ENCODE measurements at regions not wholly inside any gene's neighbourhood (a gene's known extent, or its start where the extent isn't known, plus 50 kb on each side); places are given as distances from the start of the nearest gene placed in this dataset.

- H3K4me3 ChIP-seq (ENCODE audit: low read depth, low read length) = no peak overlapping the region
- TF ChIP-seq, protein P1, sequence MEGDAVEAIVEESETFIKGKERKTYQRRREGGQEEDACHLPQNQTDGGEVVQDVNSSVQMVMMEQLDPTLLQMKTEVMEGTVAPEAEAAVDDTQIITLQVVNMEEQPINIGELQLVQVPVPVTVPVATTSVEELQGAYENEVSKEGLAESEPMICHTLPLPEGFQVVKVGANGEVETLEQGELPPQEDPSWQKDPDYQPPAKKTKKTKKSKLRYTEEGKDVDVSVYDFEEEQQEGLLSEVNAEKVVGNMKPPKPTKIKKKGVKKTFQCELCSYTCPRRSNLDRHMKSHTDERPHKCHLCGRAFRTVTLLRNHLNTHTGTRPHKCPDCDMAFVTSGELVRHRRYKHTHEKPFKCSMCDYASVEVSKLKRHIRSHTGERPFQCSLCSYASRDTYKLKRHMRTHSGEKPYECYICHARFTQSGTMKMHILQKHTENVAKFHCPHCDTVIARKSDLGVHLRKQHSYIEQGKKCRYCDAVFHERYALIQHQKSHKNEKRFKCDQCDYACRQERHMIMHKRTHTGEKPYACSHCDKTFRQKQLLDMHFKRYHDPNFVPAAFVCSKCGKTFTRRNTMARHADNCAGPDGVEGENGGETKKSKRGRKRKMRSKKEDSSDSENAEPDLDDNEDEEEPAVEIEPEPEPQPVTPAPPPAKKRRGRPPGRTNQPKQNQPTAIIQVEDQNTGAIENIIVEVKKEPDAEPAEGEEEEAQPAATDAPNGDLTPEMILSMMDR (IDR thresholded peaks at IDR 0.05; ENCODE audit: low read depth, low read length) = no peak
These were observed 221.2 kb downstream of the PRDM2 start for GRCh38 chr1:13921190-13921589.

DNA sequence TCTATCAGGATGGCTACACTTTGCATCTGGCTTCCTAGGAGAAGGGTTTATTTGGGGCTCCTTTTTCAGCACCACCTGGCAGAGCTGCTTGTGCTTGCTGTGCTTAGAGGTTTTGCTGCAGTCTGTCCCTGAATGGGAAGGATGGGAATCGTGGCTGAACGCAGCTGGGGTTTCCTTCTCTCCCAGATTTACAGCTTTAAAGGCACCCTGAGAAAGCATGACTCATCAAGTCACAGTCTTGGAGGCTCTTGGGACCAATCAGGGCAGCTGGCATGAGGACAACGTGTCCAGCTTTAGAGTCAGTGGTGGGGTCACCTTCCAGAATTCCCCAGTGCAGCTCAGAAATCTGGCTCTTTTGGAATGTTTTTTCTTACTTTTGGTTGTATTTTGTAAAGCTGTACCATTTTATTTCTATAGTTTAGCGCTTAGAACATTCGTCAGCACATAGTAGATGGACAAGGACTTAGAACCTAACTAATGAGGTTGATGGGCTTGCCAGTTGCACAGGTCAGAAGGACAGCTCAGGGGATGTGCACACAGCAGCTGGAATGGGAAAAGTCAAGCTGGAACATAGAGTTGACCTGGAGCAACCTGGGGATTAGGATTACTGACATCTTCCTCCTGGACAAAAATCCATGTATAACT lies 222.6 kb downstream of the PRDM2 start:
- TF ChIP-seq, protein P1 (IDR thresholded peaks at IDR 0.05; ENCODE audit: low read depth, low read length) = no peak
- no peak overlapping the region for H3K4me3 ChIP-seq (ENCODE audit: low read depth, low read length)

- TF ChIP-seq, protein P1 (IDR thresholded peaks at IDR 0.05; ENCODE audit: low read depth, low read length) = no peak
- H3K4me3 ChIP-seq (ENCODE audit: low read depth, low read length) = no peak overlapping the region
These were observed 226.6 kb downstream of the PRDM2 start for GRCh38 chr1:13926556-13926955.

DNA sequence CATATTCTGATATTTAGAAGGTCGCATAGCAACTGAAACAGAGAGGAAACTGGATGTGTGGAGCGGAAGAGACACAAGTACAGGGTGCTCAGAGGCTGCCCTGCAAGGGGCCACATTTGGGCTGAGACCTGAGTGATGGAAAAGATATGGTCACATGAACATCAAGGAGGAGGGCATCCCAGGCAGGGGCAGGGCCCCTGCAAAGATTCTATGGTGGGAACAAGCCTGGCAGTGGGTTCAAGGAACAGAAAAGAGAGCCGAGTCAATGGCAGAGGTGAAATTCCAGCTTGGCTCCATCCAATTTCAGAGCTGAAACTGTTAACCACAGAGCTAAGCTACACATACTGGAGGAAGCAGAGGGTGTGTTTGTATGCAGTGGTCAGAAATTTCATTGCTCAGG lies 227.7 kb downstream of the PRDM2 start:
- H3K4me3 ChIP-seq (ENCODE audit: low read depth, low read length) = no peak overlapping the region
- TF ChIP-seq, protein P1 (IDR thresholded peaks at IDR 0.05; ENCODE audit: low read depth, low read length) = no peak

GRCh38 chr1:13929313-13929712 lies 229.3 kb downstream of the PRDM2 start:
- H3K4me3 ChIP-seq (ENCODE audit: low read depth, low read length) = no peak overlapping the region
- TF ChIP-seq, protein P1 (IDR thresholded peaks at IDR 0.05; ENCODE audit: low read depth, low read length) = no peak

DNA sequence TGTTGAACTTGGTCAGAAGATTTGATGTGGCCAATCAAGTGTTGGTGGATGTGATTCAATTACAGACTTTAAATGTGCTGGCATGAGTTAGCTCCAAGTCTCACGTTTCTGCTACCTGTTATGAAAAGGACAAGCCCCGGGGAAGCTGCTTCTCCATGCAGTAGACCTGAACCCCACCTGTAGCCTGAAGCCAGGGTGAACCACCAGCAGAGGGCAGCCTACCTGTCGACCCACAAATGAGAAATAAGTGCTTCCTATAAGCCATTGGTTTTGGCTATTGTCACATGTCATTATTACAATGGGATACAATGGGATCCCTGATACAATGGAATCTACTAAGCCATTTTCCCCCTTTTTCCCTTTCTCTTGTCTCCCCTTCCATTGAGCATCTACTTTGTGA lies 230.2 kb downstream of the PRDM2 start:
- TF ChIP-seq, protein P1 (IDR thresholded peaks at IDR 0.05; ENCODE audit: low read depth, low read length) = no peak
- H3K4me3 ChIP-seq (ENCODE audit: low read depth, low read length) = no peak overlapping the region

- H3K4me3 ChIP-seq (ENCODE audit: low read depth, low read length) = no peak overlapping the region
- TF ChIP-seq, protein P1 (IDR thresholded peaks at IDR 0.05; ENCODE audit: low read depth, low read length) = no peak
These were observed 231.2 kb downstream of the PRDM2 start for GRCh38 chr1:13931226-13931625.
